Ectodermal cell (in vitro differentiated cells): ENCODE measurements at regions not wholly inside any gene's neighbourhood (a gene's known extent, or its start where the extent isn't known, plus 50 kb on each side); places are given as distances from the start of the nearest gene placed in this dataset.

Source experiments
- H3K27ac ChIP-seq: 2 replicates; pipeline ENCODE4 v1.7.0; 2013; ENCODE audit warnings: mild to moderate bottlenecking, low read depth, low read length; ENCODE audit not compliant: insufficient read depth, poor library complexity, severe bottlenecking
- H3K27me3 ChIP-seq: 2 replicates; pipeline ENCODE4 v1.7.0; 2013; ENCODE audit warnings: mild to moderate bottlenecking, low read length; ENCODE audit not compliant: insufficient read depth, control insufficient read depth, poor library complexity, severe bottlenecking
- H3K36me3 ChIP-seq: one replicate; pipeline ENCODE4 v1.7.0; 2013; ENCODE audit warnings: low read length; ENCODE audit not compliant: control insufficient read depth, insufficient read depth
- H3K4me1 ChIP-seq: one replicate; pipeline ENCODE4 v1.7.0; 2013; ENCODE audit warnings: low read length; ENCODE audit not compliant: control insufficient read depth, insufficient read depth
- H3K4me3 ChIP-seq: 2 replicates; pipeline ENCODE4 v1.7.0; 2013; ENCODE audit warnings: low read depth, low read length, control low read depth; ENCODE audit not compliant: insufficient read depth
- H3K9me3 ChIP-seq: 2 replicates; pipeline ENCODE4 v1.7.0; 2013; ENCODE audit warnings: mild to moderate bottlenecking, low read length, moderate library complexity; ENCODE audit not compliant: control insufficient read depth
- WGBS, 2 experiments: methylation state at CpG; one replicate each; pipeline ENCODE4 v1.1.7; 2013; ENCODE audit warnings: missing lambda C conversion rate in 2 of 2; 5-methylcytosine and 5-hydroxymethylcytosine counted together

DNA sequence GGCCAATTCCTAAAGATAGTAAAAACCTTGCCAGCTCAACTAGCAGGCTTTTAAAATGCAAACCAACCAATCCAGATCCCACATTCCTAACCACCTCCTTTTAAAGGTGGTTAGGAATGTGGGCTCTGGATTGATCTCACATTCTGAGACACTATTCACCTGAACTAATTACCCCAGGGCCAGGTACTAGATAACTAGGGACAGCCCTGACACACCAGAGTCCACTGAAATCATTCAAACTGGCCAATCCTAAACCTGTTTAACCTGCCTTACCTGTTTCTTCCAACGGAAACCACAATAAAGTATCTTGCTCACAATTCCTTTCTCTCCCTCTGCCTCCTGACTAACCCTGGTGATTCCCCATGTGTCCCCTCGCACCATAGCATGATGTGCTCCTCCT lies 168.3 kb upstream of the DMAC1 start:
- WGBS, 2 experiments = 83 to 89% methylated on average over 2 of the region's 2 CpGs
- Histone ChIP-seq H3K27me3 (no peaks in the 10 kb centered on the region), H3K27ac (no peak overlapping the region), H3K4me3 (no peak overlapping the region), H3K4me1 (no peaks in the 10 kb centered on the region), H3K9me3 (no peaks in the 10 kb centered on the region), H3K36me3 (no peaks in the 10 kb centered on the region)

GRCh38 chr9:7967093-7967827 lies 167.7 kb upstream of the DMAC1 start:
- Histone ChIP-seq H3K27me3 (no peaks in the 10 kb centered on the region), H3K9me3 (no peaks in the 10 kb centered on the region), H3K4me3 (no peak overlapping the region), H3K27ac (no peak overlapping the region), H3K36me3 (no peaks in the 10 kb centered on the region), H3K4me1 (no peaks in the 10 kb centered on the region)
- WGBS, 2 experiments = 93% methylated on average over 7 of the region's 7 CpGs

GRCh38 chr9:7965063-7965462 lies 165.5 kb upstream of the DMAC1 start:
- Histone ChIP-seq H3K4me3 (no peak overlapping the region), H3K27ac (no peak overlapping the region), H3K27me3 (no peaks in the 10 kb centered on the region), H3K4me1 (peaks cover 19% of the 10 kb centered on the region), H3K9me3 (no peaks in the 10 kb centered on the region), H3K36me3 (no peaks in the 10 kb centered on the region)
- WGBS, 2 experiments = 89 to 95% methylated on average over 3 of the region's 3 CpGs

DNA sequence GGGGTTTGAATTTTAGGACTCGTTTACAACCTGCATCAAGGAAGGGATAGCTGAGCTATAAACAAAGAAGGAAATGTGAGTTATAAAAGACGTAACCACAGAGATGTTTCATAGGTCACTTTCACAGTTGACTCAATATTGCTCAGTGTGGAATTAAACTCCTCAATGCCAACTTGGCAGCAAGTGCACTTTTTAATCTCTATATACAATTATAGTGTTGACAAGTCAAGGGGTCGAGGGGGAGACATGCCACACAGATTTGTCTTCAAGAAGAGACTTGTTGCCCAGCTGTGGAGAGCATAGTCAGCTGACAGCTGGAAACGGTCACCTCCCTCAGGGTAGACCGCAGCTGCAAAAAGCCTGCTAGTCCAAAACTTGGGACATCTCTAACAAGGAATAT lies 163.4 kb upstream of the DMAC1 start:
- WGBS, 2 experiments = 90 to 93% methylated on average over 5 of the region's 5 CpGs

DNA sequence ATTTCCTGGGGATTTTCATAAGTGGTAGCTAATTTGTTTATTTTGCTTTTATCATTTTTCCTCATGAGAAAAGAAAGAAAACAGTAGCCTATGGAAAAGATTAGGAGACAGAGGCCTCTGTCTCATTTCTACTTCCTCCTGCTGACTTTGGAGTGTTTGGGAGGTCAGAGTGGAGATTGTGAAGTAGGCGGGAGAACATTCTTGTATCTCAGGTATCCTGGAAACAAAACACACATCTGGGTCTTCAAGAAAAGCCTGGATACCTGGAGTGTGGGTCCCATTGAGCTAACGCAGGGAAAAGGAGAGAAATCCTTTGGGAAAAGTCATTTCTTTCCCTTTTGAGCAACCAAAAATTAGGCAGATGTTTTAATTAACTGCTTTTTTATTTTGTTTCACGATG lies 161.5 kb upstream of the DMAC1 start:
- H3K36me3 ChIP-seq = no peaks in the 10 kb centered on the region
- no peak overlapping the region for H3K4me3 ChIP-seq
- WGBS, 2 experiments = 44 to 56% methylated on average over 2 of the region's 3 CpGs
- H3K27ac ChIP-seq = peak overlapping the region; percentile 82
- peaks cover 22% of the 10 kb centered on the region for H3K4me1 ChIP-seq
- no peaks in the 10 kb centered on the region for H3K27me3 ChIP-seq
- H3K9me3 ChIP-seq = no peaks in the 10 kb centered on the region

More for the DNA sequence above, 163.4 kb upstream of the DMAC1 start:
- Histone ChIP-seq H3K9me3 (no peaks in the 10 kb centered on the region), H3K27ac (no peak overlapping the region), H3K27me3 (no peaks in the 10 kb centered on the region), H3K4me1 (peaks cover 22% of the 10 kb centered on the region), H3K36me3 (no peaks in the 10 kb centered on the region), H3K4me3 (no peak overlapping the region)

- Histone ChIP-seq H3K27me3 (no peaks in the 10 kb centered on the region), H3K27ac (peak overlapping the region; percentile 82), H3K4me1 (peaks cover 22% of the 10 kb centered on the region), H3K9me3 (no peaks in the 10 kb centered on the region), H3K4me3 (no peak overlapping the region), H3K36me3 (no peaks in the 10 kb centered on the region)
- 87 to 88% methylated on average over 3 to 4 of the region's 4 CpGs for WGBS, 2 experiments
Measured at GRCh38 chr9:7960320-7961050, 160.9 kb upstream of the DMAC1 start.

DNA sequence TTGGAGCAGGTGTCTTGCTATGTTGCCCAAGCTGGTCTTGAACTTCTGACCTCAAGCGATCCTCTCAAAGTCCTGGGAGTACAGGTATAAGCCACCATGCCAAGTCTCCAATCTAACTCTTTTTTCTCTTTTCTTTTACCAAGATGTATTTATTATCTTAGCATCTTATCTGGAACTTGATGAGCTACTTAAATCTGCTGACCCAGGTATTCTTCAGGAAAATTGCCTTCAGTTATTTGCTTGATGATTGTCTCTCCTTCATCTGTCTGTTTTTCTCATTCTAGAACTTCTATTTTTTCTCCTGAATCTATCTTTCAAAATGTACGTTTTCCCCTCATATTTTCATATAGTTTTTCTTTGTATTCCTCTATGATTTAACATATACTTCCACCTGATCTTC lies 158.2 kb upstream of the DMAC1 start:
- Histone ChIP-seq H3K27ac (no peak overlapping the region), H3K4me1 (peaks cover 22% of the 10 kb centered on the region), H3K27me3 (no peaks in the 10 kb centered on the region), H3K4me3 (no peak overlapping the region), H3K36me3 (no peaks in the 10 kb centered on the region), H3K9me3 (no peaks in the 10 kb centered on the region)
- WGBS, 2 experiments = 80 to 93% methylated on average over 2 of the region's 2 CpGs

GRCh38 chr9:7947577-7947976 lies 148.0 kb upstream of the DMAC1 start:
- H3K4me3 ChIP-seq = no peak overlapping the region
- WGBS, 2 experiments = 79 to 93% methylated on average over 1 of the region's 1 CpG
- H3K4me1 ChIP-seq = no peaks in the 10 kb centered on the region
- H3K36me3 ChIP-seq = no peaks in the 10 kb centered on the region
- H3K27ac ChIP-seq = no peak overlapping the region
- no peaks in the 10 kb centered on the region for H3K9me3 ChIP-seq
- H3K27me3 ChIP-seq = no peaks in the 10 kb centered on the region

DNA sequence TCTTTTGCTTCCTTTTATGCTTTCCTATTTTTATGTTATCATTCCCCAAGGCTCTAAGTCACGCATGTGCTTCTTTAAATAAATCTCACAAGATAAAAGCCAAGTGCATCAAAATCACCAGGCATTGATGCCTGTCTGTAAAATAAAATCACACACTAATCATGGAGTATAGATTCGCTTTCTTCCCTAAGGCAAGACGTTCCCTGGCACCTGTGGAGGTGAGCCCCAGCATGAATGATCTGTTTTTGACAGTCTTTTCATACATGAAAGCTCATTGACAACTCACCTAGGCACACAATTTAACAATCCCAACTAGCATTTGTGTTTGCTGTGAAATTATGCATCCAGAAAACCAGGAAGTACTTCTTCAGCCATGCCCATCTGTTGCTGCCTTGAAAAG lies 146.9 kb upstream of the DMAC1 start:
- no peaks in the 10 kb centered on the region for H3K9me3 ChIP-seq
- no peak overlapping the region for H3K4me3 ChIP-seq
- 89 to 93% methylated on average over 3 of the region's 3 CpGs for WGBS, 2 experiments
- no peaks in the 10 kb centered on the region for H3K36me3 ChIP-seq
- H3K27ac ChIP-seq = no peak overlapping the region
- no peaks in the 10 kb centered on the region for H3K27me3 ChIP-seq
- no peaks in the 10 kb centered on the region for H3K4me1 ChIP-seq

- H3K9me3 ChIP-seq = no peaks in the 10 kb centered on the region
- no peak overlapping the region for H3K4me3 ChIP-seq
- no peak overlapping the region for H3K27ac ChIP-seq
- no peaks in the 10 kb centered on the region for H3K36me3 ChIP-seq
- WGBS, 2 experiments = 100% methylated on average over 2 of the region's 2 CpGs; no CpG with 5 or more reads in 1 of the 2 experiments
- H3K4me1 ChIP-seq = no peaks in the 10 kb centered on the region
- no peaks in the 10 kb centered on the region for H3K27me3 ChIP-seq
Measured at GRCh38 chr9:7944572-7944971, 145.0 kb upstream of the DMAC1 start.
